ENCODE measurements at regions not wholly inside any gene's neighbourhood (a gene's known extent, or its start where the extent isn't known, plus 50 kb on each side); places are given as distances from the start of the nearest gene placed in this dataset.

DNA sequence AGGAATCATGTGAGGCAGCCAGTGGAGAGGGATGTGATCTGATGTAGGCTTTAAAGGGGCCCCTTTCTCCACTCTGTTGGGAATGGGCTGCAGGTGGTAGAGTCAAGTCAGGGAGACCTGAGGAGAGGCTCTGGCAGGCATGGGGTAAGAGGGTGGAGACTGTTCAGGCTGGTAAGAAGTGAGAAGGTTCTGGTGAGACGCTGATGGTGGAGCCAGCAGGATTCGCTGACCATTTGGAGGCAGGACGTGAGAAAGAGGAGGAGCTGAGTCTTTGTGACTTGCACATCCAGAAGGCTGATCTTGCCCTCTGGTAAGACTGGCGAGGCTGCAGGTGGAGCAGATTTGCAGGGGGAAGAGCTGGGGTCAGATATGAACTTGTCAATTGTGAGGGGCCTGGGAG lies 248.0 kb downstream of the NSG2 start:
- H3K36me3 ChIP-seq, result no peaks in the 10 kb centered on the region
- TF ChIP-seq, protein P1, sequence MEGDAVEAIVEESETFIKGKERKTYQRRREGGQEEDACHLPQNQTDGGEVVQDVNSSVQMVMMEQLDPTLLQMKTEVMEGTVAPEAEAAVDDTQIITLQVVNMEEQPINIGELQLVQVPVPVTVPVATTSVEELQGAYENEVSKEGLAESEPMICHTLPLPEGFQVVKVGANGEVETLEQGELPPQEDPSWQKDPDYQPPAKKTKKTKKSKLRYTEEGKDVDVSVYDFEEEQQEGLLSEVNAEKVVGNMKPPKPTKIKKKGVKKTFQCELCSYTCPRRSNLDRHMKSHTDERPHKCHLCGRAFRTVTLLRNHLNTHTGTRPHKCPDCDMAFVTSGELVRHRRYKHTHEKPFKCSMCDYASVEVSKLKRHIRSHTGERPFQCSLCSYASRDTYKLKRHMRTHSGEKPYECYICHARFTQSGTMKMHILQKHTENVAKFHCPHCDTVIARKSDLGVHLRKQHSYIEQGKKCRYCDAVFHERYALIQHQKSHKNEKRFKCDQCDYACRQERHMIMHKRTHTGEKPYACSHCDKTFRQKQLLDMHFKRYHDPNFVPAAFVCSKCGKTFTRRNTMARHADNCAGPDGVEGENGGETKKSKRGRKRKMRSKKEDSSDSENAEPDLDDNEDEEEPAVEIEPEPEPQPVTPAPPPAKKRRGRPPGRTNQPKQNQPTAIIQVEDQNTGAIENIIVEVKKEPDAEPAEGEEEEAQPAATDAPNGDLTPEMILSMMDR (IDR thresholded peaks at IDR 0.05), result no peak
- peaks cover 0 to 27% (median 0%) of the 10 kb centered on the region in 3 donors for H3K9me3 ChIP-seq
- H3K27me3 ChIP-seq, result peaks cover 5% of the 10 kb centered on the region
- no peaks in the 10 kb centered on the region for H3K4me1 ChIP-seq
- no peak overlapping the region for H3K4me3 ChIP-seq
- no peak overlapping the region for H3K27ac ChIP-seq
- ATAC-seq, result no peak
- 51 to 84% methylated on average over 4 of the region's 4 CpGs for WGBS, 2 donors (ENCODE audit: low coverage in 1 of 2)

DNA sequence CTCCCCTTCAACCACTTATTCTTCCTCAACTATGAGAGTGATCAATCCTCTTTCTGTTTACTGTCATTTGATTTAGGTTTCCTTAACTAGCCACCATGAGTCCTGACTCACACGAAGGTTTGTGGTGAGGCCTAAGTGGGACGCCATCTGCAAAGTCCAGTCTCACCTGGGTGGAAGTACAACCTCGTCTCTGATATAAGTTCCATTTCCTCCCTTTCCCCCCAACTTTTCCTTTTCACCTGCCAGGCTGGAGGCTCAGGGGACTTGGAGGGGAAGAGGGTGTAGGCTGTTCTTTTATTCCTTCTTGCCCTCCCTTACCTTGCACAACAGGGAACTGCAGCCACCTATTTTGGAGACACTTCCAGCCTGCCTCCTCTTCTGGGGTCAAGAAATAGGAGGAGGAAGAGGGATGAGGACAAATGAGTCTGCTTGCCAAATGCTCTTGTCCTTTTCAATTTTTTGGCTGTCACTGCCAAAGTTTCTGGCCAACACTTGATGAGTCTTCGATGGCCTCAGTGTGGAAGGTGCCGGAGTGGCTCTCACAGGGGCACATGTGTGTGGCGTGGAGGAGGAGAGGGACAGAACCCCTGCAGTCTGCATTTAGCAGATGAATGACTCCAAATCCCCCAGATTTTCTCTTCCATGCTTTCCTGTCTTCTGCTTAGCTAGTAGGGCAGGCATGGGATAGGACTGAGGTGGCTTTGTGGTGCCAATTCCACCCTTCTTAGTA lies 249.6 kb downstream of the NSG2 start:
- peaks cover 0 to 26% (median 0%) of the 10 kb centered on the region in 3 donors for H3K9me3 ChIP-seq
- no peaks in the 10 kb centered on the region for H3K4me1 ChIP-seq
- no peaks in the 10 kb centered on the region for H3K36me3 ChIP-seq
- H3K27ac ChIP-seq, result no peak overlapping the region
- H3K27me3 ChIP-seq, result peaks cover 13% of the 10 kb centered on the region
- no peak overlapping the region for H3K4me3 ChIP-seq
- TF ChIP-seq EP300 (IDR thresholded peaks at IDR 0.05), result no peak
- TF ChIP-seq, protein P1 (IDR thresholded peaks at IDR 0.05), result no peak
- ATAC-seq, result no peak
- 57% methylated on average over 6 of the region's 6 CpGs; no CpG with 5 or more reads in 1 of the 2 donors for WGBS, 2 donors (ENCODE audit: low coverage in 1 of 2)

DNA sequence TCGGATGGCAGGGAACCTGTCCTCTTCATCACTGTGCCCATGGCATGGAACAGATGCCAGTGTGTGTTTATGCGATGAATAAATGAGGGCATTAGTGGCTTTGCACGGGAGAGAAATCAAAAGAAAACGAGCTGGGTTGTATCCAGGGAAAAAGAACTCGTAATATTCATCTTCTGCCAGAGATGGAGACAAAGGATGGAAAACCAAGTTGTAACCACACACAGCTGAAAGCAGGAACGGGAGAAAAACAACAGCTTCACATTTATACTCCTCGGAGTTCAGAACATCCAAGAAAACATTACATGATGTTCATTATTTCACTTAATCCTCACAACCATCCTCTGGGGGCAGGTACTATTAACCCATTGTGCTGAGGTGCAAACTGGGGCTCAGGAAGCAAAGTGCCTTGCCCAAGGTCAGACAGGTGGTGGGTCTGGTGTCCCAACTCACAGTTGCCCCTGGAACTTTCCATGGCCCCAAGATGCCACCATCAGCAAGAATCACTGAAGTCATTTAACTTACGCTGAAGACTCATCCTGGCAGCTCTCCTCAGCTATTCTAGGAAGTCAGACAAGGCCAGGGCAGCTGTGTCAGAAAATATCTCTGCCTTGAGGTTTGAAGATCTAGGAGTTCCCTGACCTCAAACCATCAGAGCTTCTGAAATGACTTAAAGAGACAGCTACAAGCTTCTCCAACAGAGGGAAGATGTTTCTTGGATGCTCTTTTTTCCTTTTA lies 250.4 kb downstream of the NSG2 start:
- WGBS, 2 donors (ENCODE audit: low coverage in 1 of 2), result 49 to 58% methylated on average over 4 to 8 of the region's 8 CpGs
- Histone ChIP-seq H3K36me3 (no peaks in the 10 kb centered on the region), H3K4me3 (no peak overlapping the region), H3K4me1 (no peaks in the 10 kb centered on the region), H3K9me3 (peaks cover 0 to 18% (median 0%) of the 10 kb centered on the region in 3 donors), H3K27me3 (peaks cover 16% of the 10 kb centered on the region), H3K27ac (no peak overlapping the region)
- no peak for TF ChIP-seq EP300 (IDR thresholded peaks at IDR 0.05)
- TF ChIP-seq, protein P1 (IDR thresholded peaks at IDR 0.05), result no peak
- no peak for ATAC-seq

DNA sequence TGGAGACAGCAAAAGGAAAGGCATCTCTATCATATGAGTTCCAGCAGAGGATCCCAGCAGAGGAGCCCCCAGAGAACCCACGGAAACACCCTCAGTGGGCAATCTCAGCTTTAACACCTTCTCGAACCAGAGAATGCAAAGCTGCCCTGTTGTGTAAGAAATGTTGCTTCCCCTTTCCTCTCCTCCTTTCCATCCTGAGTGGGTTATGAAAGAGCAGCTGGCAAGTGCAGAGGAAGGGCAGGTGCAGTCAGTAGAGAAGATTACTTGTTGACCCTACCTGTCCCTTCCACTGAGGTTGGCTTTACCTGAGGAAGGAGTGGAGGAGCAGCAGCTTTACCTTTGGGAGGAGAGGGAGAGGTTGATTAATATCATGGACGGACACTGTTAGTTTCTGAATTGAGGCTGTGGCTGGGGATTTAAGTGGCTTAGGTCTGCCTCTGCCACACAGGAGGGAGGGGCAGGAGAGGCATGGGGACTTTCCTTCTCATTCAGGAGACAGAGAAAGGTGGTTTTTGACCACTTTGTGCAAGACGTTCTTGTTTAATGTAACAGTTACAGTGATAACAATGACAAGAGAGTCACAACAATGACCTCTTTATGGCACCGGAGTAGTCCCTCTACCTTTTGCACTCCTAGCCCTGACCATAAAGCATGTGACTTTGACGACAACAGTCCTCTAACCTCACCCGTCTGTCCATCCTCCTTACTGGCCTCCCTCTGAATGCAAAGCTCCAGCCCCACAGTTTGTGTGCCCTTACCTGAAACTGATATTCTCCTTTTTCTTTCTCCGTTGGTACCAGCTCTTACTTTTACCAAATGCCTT lies 254.8 kb downstream of the NSG2 start:
- H3K27me3 ChIP-seq, result peaks cover 42% of the 10 kb centered on the region
- H3K27ac ChIP-seq, result no peak overlapping the region
- no peak for ATAC-seq
- TF ChIP-seq, protein P1 (IDR thresholded peaks at IDR 0.05), result no peak
- TF ChIP-seq POLR2A (IDR thresholded peaks at IDR 0.05) (no peak), POLR2AphosphoS5 (IDR thresholded peaks at IDR 0.05) (no peak), EP300 (IDR thresholded peaks at IDR 0.05) (no peak)
- no peaks in the 10 kb centered on the region for H3K4me1 ChIP-seq
- peaks cover 0 to 10% (median 0%) of the 10 kb centered on the region in 3 donors for H3K9me3 ChIP-seq
- H3K36me3 ChIP-seq, result no peaks in the 10 kb centered on the region
- H3K4me3 ChIP-seq, result no peak overlapping the region
- 45 to 64% methylated on average over 7 to 8 of the region's 8 CpGs for WGBS, 2 donors (ENCODE audit: low coverage in 1 of 2)

All from gastroesophageal sphincter (tissue), 4 donors.